ENCODE measurements at regions not wholly inside any gene's neighbourhood (a gene's known extent, or its start where the extent isn't known, plus 50 kb on each side); places are given as distances from the start of the nearest gene placed in this dataset.

GRCh38 chr18:27780061-27780745 lies 396.7 kb downstream of the CDH2 start:
- intact Hi-C loops (cut with micrococcal nuclease) = no loop called here
- ATAC-seq (ENCODE audit: low read depth) = no peak
- in situ Hi-C loops (cut with MboI; ENCODE audit: low sequenced_read_pairs) = no loop called here
- no peak for DNase-seq
- H3K23ac ChIP-seq (ENCODE audit: low read depth, low read length) = no peak overlapping the region
- H4K20me1 ChIP-seq (ENCODE audit: insufficient read depth, low read length) = no peaks in the 10 kb centered on the region
- H3K9me1 ChIP-seq (ENCODE audit: insufficient read depth, low read length) = no peaks in the 10 kb centered on the region
- no peak overlapping the region for H4K8ac ChIP-seq (ENCODE audit: low read depth in 2 of 2, low read length in 2 of 2)
- H3K79me1 ChIP-seq (ENCODE audit: low read depth in 1 of 2, low read length in 2 of 2) = no peaks in the 10 kb centered on the region
- no peak overlapping the region for H3K14ac ChIP-seq (replicated peaks; ENCODE audit: low read depth, low read length)
- no peak overlapping the region for H3K18ac ChIP-seq (ENCODE audit: low read depth, low read length)
- no peaks in the 10 kb centered on the region for H3K36me3 ChIP-seq (ENCODE audit: control insufficient read depth, insufficient read depth, low read length)
- no peaks in the 10 kb centered on the region; the same call in 1 of the 2 replicates for H3K27me3 ChIP-seq (ENCODE audit: control insufficient read depth, insufficient read depth, low read length)
- no peak overlapping the region for H2AFZ ChIP-seq (replicated peaks; ENCODE audit: low read length, poor library complexity)
- no peak overlapping the region for H2BK20ac ChIP-seq (ENCODE audit: low read depth, low read length)
- H3K27ac ChIP-seq (ENCODE audit: insufficient read depth, low read length) = no peak overlapping the region
- H4K5ac ChIP-seq (ENCODE audit: low read depth, low read length) = no peak overlapping the region
- TF ChIP-seq CHD1 (IDR thresholded peaks at IDR 0.05; ENCODE audit: low read depth, low read length) (no peak), CTCF (conservative IDR thresholded peaks at IDR 0.05; ENCODE audit: low read depth, low read length) (no peak), SMC3 (IDR thresholded peaks at IDR 0.05; ENCODE audit: low read depth, low read length) (no peak), RAD21 (IDR thresholded peaks at IDR 0.05; ENCODE audit: low read length) (no peak), MAFK (IDR thresholded peaks at IDR 0.05; ENCODE audit: low read depth, low read length) (no peak), MAZ (IDR thresholded peaks at IDR 0.05; ENCODE audit: borderline replicate concordance, low read depth, low read length) (no peak), CEBPB (IDR thresholded peaks at IDR 0.05; ENCODE audit: low read depth, low read length) (no peak), ELK1 (IDR thresholded peaks at IDR 0.05; ENCODE audit: borderline replicate concordance, low read depth, low read length) (no peak), NFE2L2 (IDR thresholded peaks at IDR 0.05; ENCODE audit: low read depth, low read length) (no peak), RCOR1 (IDR thresholded peaks at IDR 0.05; ENCODE audit: insufficient replicate concordance, low read length) (no peak)
- H2AK9ac ChIP-seq (replicated peaks; ENCODE audit: low read depth, low read length, poor library complexity) = no peak overlapping the region
- H2BK120ac ChIP-seq (ENCODE audit: low read depth, low read length) = no peak overlapping the region
- no peak overlapping the region for H3K4me3 ChIP-seq (ENCODE audit: insufficient read depth, low read depth, low read length)
- H3K4me2 ChIP-seq (ENCODE audit: low read depth, low read length) = no peak overlapping the region
- H3K9me3 ChIP-seq (ENCODE audit: control insufficient read depth, insufficient read depth, low read length) = no peaks in the 10 kb centered on the region
- no peak overlapping the region for H3K9ac ChIP-seq (ENCODE audit: low read depth, low read length)
- dilution Hi-C loops (cut with HindIII; ENCODE audit: low sequenced_read_pairs, unreplicated experiment) = no loop called here
- CTCF ChIA-PET = interaction anchor here (0.7 kb wide), 1 partner anchor 683 kb away, joined by 5 read pairs; no protein-coding TSS in a partner anchor
- POLR2A ChIA-PET (ENCODE audit: unreplicated experiment) = no interaction called here
- no TSS peak for BruUV-seq (replicated peaks)
- H4K91ac ChIP-seq (ENCODE audit: insufficient read depth, low read depth, low read length) = no peak overlapping the region
- WGBS, 2 experiments (ENCODE audit: extremely low coverage in 2 of 2, insufficient read length in 1 of 2) = no CpG with 5 or more reads among the region's 4 CpGs
- H3K4me1 ChIP-seq (ENCODE audit: control insufficient read depth, insufficient read depth, low read length) = no peaks in the 10 kb centered on the region
- no peak overlapping the region for H2BK5ac ChIP-seq (ENCODE audit: low read depth, low read length, poor library complexity, severe bottlenecking)
- H3K4ac ChIP-seq (ENCODE audit: low read depth, low read length) = no peak overlapping the region
- H2BK15ac ChIP-seq (ENCODE audit: low read depth, low read length) = no peak overlapping the region
- H2AK5ac ChIP-seq (ENCODE audit: low read depth, low read length) = no peak overlapping the region
- H3K56ac ChIP-seq (ENCODE audit: extremely low read depth, insufficient read depth, low read length) = no peak overlapping the region
